ENCODE measurements at regions not wholly inside any gene's neighbourhood (a gene's known extent, or its start where the extent isn't known, plus 50 kb on each side); places are given as distances from the start of the nearest gene placed in this dataset.

- intact Hi-C loops (cut with micrococcal nuclease): no loop called here
- Mint-ChIP-seq H3K4me3 (no peak overlapping the region), H3K36me3 (ENCODE audit: low read depth) (no peaks in the 10 kb centered on the region), H3K9me3 (peaks cover 7% of the 10 kb centered on the region), H3K27me3 (no peaks in the 10 kb centered on the region), H3K27ac (no peak overlapping the region), H3K4me1 (no peaks in the 10 kb centered on the region)
- ChIA-PET POLR2A (no interaction called here), CTCF (no interaction called here)
- ATAC-seq (ENCODE audit: low read depth) (no peak), DNase-seq (no peak)
- TF ChIP-seq CTCF (IDR thresholded peaks at IDR 0.05): no peak
These were observed 790.5 kb upstream of the LRRC4C start for GRCh38 chr11:42249956-42250355.

- ChIA-PET POLR2A (no interaction called here), CTCF (no interaction called here)
- ATAC-seq (ENCODE audit: low read depth) (no peak), DNase-seq (no peak)
- H3K9me3 Mint-ChIP-seq: peaks cover 9% of the 10 kb centered on the region
- intact Hi-C loops (cut with micrococcal nuclease): no loop called here
- no peak for TF ChIP-seq CTCF (IDR thresholded peaks at IDR 0.05)
- no peaks in the 10 kb centered on the region for H3K36me3 Mint-ChIP-seq (ENCODE audit: low read depth)
- no peaks in the 10 kb centered on the region for H3K27me3 Mint-ChIP-seq
- no peak overlapping the region for H3K4me3 Mint-ChIP-seq
- H3K4me1 Mint-ChIP-seq: no peaks in the 10 kb centered on the region
- no peak overlapping the region for H3K27ac Mint-ChIP-seq
These were observed 792.5 kb upstream of the LRRC4C start for GRCh38 chr11:42251984-42252383.

GRCh38 chr11:42253156-42253555 is 793.7 kb upstream of the LRRC4C start:
- DNase-seq (no peak), ATAC-seq (ENCODE audit: low read depth) (no peak)
- H3K27ac Mint-ChIP-seq: no peak overlapping the region
- ChIA-PET POLR2A (no interaction called here), CTCF (no interaction called here)
- intact Hi-C loops (cut with micrococcal nuclease): no loop called here
- H3K27me3 Mint-ChIP-seq: no peaks in the 10 kb centered on the region
- H3K36me3 Mint-ChIP-seq (ENCODE audit: low read depth): no peaks in the 10 kb centered on the region
- H3K4me3 Mint-ChIP-seq: no peak overlapping the region
- H3K4me1 Mint-ChIP-seq: no peaks in the 10 kb centered on the region
- peaks cover 9% of the 10 kb centered on the region for H3K9me3 Mint-ChIP-seq
- TF ChIP-seq CTCF (IDR thresholded peaks at IDR 0.05): no peak

GRCh38 chr11:42255906-42256305 is 796.5 kb upstream of the LRRC4C start:
- no peak overlapping the region for H3K27ac Mint-ChIP-seq
- no peak overlapping the region for H3K4me3 Mint-ChIP-seq
- H3K36me3 Mint-ChIP-seq (ENCODE audit: low read depth): no peaks in the 10 kb centered on the region
- intact Hi-C loops (cut with micrococcal nuclease): no loop called here
- DNase-seq (no peak), ATAC-seq (ENCODE audit: low read depth) (no peak)
- CTCF ChIA-PET: no interaction called here
- H3K4me1 Mint-ChIP-seq: no peaks in the 10 kb centered on the region
- no peak for TF ChIP-seq CTCF (IDR thresholded peaks at IDR 0.05)
- no peaks in the 10 kb centered on the region for H3K27me3 Mint-ChIP-seq
- H3K9me3 Mint-ChIP-seq: peaks cover 10% of the 10 kb centered on the region
- POLR2A ChIA-PET: no interaction called here

GRCh38 chr11:42257534-42257933 is 798.1 kb upstream of the LRRC4C start:
- intact Hi-C loops (cut with micrococcal nuclease): no loop called here
- H3K27ac Mint-ChIP-seq: no peak overlapping the region
- POLR2A ChIA-PET: no interaction called here
- DNase-seq (no peak), ATAC-seq (ENCODE audit: low read depth) (no peak)
- no peak overlapping the region for H3K4me3 Mint-ChIP-seq
- H3K4me1 Mint-ChIP-seq: no peaks in the 10 kb centered on the region
- CTCF ChIA-PET: no interaction called here
- no peaks in the 10 kb centered on the region for H3K27me3 Mint-ChIP-seq
- H3K36me3 Mint-ChIP-seq (ENCODE audit: low read depth): no peaks in the 10 kb centered on the region
- no peak for TF ChIP-seq CTCF (IDR thresholded peaks at IDR 0.05)
- peaks cover 12% of the 10 kb centered on the region for H3K9me3 Mint-ChIP-seq

Data from activated B cell treated with CpG ODN at 0.5 μM for 24 hours (primary cell).